ENCODE measurements at regions not wholly inside any gene's neighbourhood (a gene's known extent, or its start where the extent isn't known, plus 50 kb on each side); places are given as distances from the start of the nearest gene placed in this dataset.

DNA sequence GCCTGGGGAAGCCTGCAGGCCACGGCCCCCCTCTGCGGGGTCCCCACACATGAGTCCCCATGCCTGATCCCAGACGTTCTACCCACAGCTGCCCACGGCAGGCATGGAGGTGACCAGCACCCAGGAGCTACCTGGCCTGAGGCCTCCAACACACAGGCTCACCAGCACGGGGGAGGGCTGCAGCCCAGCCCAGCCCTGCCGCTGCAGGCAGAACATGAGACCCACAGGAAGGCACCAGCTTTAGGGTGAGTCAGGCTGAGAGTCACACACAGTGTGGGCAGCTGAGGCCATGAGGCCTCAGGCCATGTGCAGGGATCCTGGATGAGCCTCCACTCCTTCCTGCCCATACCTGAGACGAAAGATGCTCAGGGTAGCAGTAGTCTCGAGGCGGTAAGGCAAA lies 121.1 kb downstream of the PSMG1 start:
- ChIA-PET POLR2A (no interaction called here), CTCF (no interaction called here)
- Histone ChIP-seq H3K9me3 (ENCODE audit: control insufficient read depth, insufficient read depth, low read depth, low read length) (no peaks in the 10 kb centered on the region), H3K4me1 (ENCODE audit: control insufficient read depth, insufficient read depth, low read length) (no peaks in the 10 kb centered on the region), H3K4me3 (ENCODE audit: low read depth, low read length) (no peak overlapping the region), H3K27ac (ENCODE audit: extremely low read depth, low read depth, low read length) (no peak overlapping the region), H3K36me3 (ENCODE audit: control insufficient read depth in 2 of 2, insufficient read depth in 1 of 2, low read length in 2 of 2) (no peaks in the 10 kb centered on the region)
- no peak for TF ChIP-seq ZNF214 (tag by site-specific recombination; IDR thresholded peaks at IDR 0.05; ENCODE audit: borderline replicate concordance)
- TF ChIP-seq TRIM28 (IDR thresholded peaks at IDR 0.05; ENCODE audit: borderline replicate concordance, low read length) = no peak
- TF ChIP-seq ZNF645 (tag by site-specific recombination; IDR thresholded peaks at IDR 0.05) = no peak
- TF ChIP-seq ZNF777 (tag by site-specific recombination; IDR thresholded peaks at IDR 0.05; ENCODE audit: borderline replicate concordance) = no peak
- TF ChIP-seq ZNF664 (tag by site-specific recombination; IDR thresholded peaks at IDR 0.05) = no peak
- no peak for TF ChIP-seq ZFP37 (tag by site-specific recombination; IDR thresholded peaks at IDR 0.05)
- no peak for TF ChIP-seq ZNF350 (tag by site-specific recombination; IDR thresholded peaks at IDR 0.05)
- TF ChIP-seq ZNF292 (tag by site-specific recombination; IDR thresholded peaks at IDR 0.05; ENCODE audit: borderline replicate concordance, low read depth) = no peak

DNA sequence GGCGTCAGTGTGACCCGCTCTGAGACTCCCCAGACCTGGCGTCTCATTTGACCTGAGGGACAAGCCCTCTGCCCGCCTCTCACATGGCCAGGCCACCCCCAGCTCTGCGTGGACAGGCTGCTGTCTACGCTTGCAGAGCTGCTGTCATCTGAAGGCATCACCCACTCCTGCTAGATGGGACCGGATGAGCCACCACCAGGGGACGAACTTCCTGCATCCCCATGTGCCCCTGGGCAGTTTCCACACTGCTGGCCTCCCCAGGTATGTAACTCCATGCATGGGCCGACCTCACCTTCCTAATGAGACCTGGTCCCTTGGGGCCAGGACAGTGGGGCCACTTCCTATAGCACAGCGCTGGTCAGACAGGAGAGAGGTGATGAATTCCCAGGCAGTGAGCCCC lies 121.5 kb downstream of the PSMG1 start:
- Histone ChIP-seq H3K4me1 (ENCODE audit: control insufficient read depth, insufficient read depth, low read length) (no peaks in the 10 kb centered on the region), H3K4me3 (ENCODE audit: low read depth, low read length) (no peak overlapping the region), H3K9me3 (ENCODE audit: control insufficient read depth, insufficient read depth, low read depth, low read length) (no peaks in the 10 kb centered on the region), H3K27ac (ENCODE audit: extremely low read depth, low read depth, low read length) (no peak overlapping the region), H3K36me3 (ENCODE audit: control insufficient read depth in 2 of 2, insufficient read depth in 1 of 2, low read length in 2 of 2) (no peaks in the 10 kb centered on the region)
- CTCF ChIA-PET = no interaction called here
- no peak for TF ChIP-seq ZIC2 (tag by site-specific recombination; IDR thresholded peaks at IDR 0.05)
- TF ChIP-seq ZNF830 (tag by site-specific recombination; IDR thresholded peaks at IDR 0.05; ENCODE audit: low read depth) = no peak
- TF ChIP-seq FEZF1 (tag by site-specific recombination; IDR thresholded peaks at IDR 0.05) = no peak
- TF ChIP-seq, protein P1, sequence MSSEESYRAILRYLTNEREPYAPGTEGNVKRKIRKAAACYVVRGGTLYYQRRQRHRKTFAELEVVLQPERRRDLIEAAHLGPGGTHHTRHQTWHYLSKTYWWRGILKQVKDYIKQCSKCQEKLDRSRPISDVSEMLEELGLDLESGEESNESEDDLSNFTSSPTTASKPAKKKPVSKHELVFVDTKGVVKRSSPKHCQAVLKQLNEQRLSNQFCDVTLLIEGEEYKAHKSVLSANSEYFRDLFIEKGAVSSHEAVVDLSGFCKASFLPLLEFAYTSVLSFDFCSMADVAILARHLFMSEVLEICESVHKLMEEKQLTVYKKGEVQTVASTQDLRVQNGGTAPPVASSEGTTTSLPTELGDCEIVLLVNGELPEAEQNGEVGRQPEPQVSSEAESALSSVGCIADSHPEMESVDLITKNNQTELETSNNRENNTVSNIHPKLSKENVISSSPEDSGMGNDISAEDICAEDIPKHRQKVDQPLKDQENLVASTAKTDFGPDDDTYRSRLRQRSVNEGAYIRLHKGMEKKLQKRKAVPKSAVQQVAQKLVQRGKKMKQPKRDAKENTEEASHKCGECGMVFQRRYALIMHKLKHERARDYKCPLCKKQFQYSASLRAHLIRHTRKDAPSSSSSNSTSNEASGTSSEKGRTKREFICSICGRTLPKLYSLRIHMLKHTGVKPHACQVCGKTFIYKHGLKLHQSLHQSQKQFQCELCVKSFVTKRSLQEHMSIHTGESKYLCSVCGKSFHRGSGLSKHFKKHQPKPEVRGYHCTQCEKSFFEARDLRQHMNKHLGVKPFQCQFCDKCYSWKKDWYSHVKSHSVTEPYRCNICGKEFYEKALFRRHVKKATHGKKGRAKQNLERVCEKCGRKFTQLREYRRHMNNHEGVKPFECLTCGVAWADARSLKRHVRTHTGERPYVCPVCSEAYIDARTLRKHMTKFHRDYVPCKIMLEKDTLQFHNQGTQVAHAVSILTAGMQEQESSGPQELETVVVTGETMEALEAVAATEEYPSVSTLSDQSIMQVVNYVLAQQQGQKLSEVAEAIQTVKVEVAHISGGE (tag by site-specific recombination; conservative IDR thresholded peaks at IDR 0.05; ENCODE audit: low read depth) = no peak
- no peak for TF ChIP-seq ZNF121 (tag by site-specific recombination; IDR thresholded peaks at IDR 0.05)
- TF ChIP-seq, protein P2, sequence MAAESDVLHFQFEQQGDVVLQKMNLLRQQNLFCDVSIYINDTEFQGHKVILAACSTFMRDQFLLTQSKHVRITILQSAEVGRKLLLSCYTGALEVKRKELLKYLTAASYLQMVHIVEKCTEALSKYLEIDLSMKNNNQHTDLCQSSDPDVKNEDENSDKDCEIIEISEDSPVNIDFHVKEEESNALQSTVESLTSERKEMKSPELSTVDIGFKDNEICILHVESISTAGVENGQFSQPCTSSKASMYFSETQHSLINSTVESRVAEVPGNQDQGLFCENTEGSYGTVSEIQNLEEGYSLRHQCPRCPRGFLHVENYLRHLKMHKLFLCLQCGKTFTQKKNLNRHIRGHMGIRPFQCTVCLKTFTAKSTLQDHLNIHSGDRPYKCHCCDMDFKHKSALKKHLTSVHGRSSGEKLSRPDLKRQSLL (tag by site-specific recombination; IDR thresholded peaks at IDR 0.05) = no peak
- no peak for TF ChIP-seq ZNF324 (tag by site-specific recombination; IDR thresholded peaks at IDR 0.05)
- no peak for TF ChIP-seq ZXDB (tag by site-specific recombination; IDR thresholded peaks at IDR 0.05)
- TF ChIP-seq GLIS2 (tag by site-specific recombination; IDR thresholded peaks at IDR 0.05) = no peak
- TF ChIP-seq MEIS1 (CRISPR knock-in tag; IDR thresholded peaks at IDR 0.05; ENCODE audit: borderline replicate concordance) = no peak
- TF ChIP-seq, protein P3, sequence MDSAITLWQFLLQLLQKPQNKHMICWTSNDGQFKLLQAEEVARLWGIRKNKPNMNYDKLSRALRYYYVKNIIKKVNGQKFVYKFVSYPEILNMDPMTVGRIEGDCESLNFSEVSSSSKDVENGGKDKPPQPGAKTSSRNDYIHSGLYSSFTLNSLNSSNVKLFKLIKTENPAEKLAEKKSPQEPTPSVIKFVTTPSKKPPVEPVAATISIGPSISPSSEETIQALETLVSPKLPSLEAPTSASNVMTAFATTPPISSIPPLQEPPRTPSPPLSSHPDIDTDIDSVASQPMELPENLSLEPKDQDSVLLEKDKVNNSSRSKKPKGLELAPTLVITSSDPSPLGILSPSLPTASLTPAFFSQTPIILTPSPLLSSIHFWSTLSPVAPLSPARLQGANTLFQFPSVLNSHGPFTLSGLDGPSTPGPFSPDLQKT (IDR thresholded peaks at IDR 0.05; ENCODE audit: borderline replicate concordance, low read depth, low read length) = no peak
- TF ChIP-seq ZNF544 (tag by site-specific recombination; IDR thresholded peaks at IDR 0.05) = no peak
- no peak for TF ChIP-seq ZBTB1 (tag by site-specific recombination; IDR thresholded peaks at IDR 0.05)
- no peak for TF ChIP-seq ZNF645 (tag by site-specific recombination; IDR thresholded peaks at IDR 0.05)
- TF ChIP-seq ZNF837 (tag by site-specific recombination; IDR thresholded peaks at IDR 0.05) = no peak
- POLR2A ChIA-PET = no interaction called here
